CD14-positive monocyte (primary cell): ENCODE measurements at regions not wholly inside any gene's neighbourhood (a gene's known extent, or its start where the extent isn't known, plus 50 kb on each side); places are given as distances from the start of the nearest gene placed in this dataset.

ENCODE experiments used
- DNase-seq, 3 donors: peaks; one replicate each; pipeline ENCODE4 v3.0.0-alpha.2; 2011 to 2022
- H2AFZ ChIP-seq: 2 replicates; pipeline ENCODE4 v1.6.0; 2012; ENCODE audit warnings: mild to moderate bottlenecking, low read depth, low read length, inconsistent platforms; ENCODE audit not compliant: insufficient read depth, poor library complexity, severe bottlenecking
- H3K27ac ChIP-seq, 2 donors: 1 replicate in 1 of 2; 2 replicates in 1 of 2; pipeline ENCODE4 v1.5.1; 2012 to 2013; ENCODE audit warnings: low read length in 2 of 2, control low read depth in 1 of 2, inconsistent platforms in 1 of 2, low read depth in 1 of 2, mild to moderate bottlenecking in 1 of 2
- H3K27me3 ChIP-seq, 2 donors: one replicate each; pipeline versions ENCODE4 v1.6.0 to v1.6.1; 2011 to 2013; ENCODE audit warnings: low read length in 2 of 2; ENCODE audit not compliant: control insufficient read depth in 2 of 2, insufficient read depth in 2 of 2
- H3K36me3 ChIP-seq, 2 donors: replicated peaks in 1 of 2; 1 replicate in 1 of 2; 2 replicates in 1 of 2; pipeline versions ENCODE4 v1.5.1 to v1.6.1; 2012 to 2013; ENCODE audit warnings: low read length in 2 of 2, control low read depth in 1 of 2, inconsistent platforms in 1 of 2, mild to moderate bottlenecking in 1 of 2; ENCODE audit not compliant: insufficient read depth in 2 of 2, control insufficient read depth in 1 of 2
- H3K4me1 ChIP-seq, 2 donors: 1 replicate in 1 of 2; 2 replicates in 1 of 2; pipeline versions ENCODE4 v1.5.1 to v1.6.1; 2012 to 2013; ENCODE audit warnings: low read length in 2 of 2, control low read depth in 1 of 2, inconsistent platforms in 1 of 2, mild to moderate bottlenecking in 1 of 2, moderate library complexity in 1 of 2; ENCODE audit not compliant: insufficient read depth in 2 of 2, control insufficient read depth in 1 of 2
- H3K4me2 ChIP-seq: replicated peaks from 2 replicates; pipeline ENCODE3; 2012; ENCODE audit warnings: low read length, moderate library complexity, mild to moderate bottlenecking; ENCODE audit not compliant: poor library complexity, severe bottlenecking; ENCODE audit errors: extremely low read depth
- H3K4me3 ChIP-seq, 3 experiments: fragments of 200-600 bp in 1 of 3; sonication (generic) in 1 of 3; replicated peaks in 1 of 3; 1 replicate in 2 of 3; 2 replicates in 1 of 3; pipeline ENCODE4 v1.5.1; 2011 to 2013; ENCODE audit warnings: low read length in 3 of 3, mild to moderate bottlenecking in 3 of 3, control low read depth in 2 of 3, low read depth in 2 of 3, inconsistent platforms in 1 of 3, moderate library complexity in 1 of 3
- H3K79me2 ChIP-seq: 2 replicates; pipeline ENCODE4 v1.6.0; 2012; ENCODE audit warnings: mild to moderate bottlenecking, control low read depth, inconsistent platforms, low read length, moderate library complexity; ENCODE audit not compliant: insufficient read depth
- H3K9ac ChIP-seq: 2 replicates; pipeline ENCODE4 v1.6.0; 2017; ENCODE audit warnings: low read length, mild to moderate bottlenecking; ENCODE audit not compliant: insufficient read depth, poor library complexity, severe bottlenecking
- H3K9me3 ChIP-seq, 2 donors: replicated peaks in 1 of 2; 1 replicate in 1 of 2; 2 replicates in 1 of 2; pipeline versions ENCODE4 v1.5.1 to v1.6.1; 2012 to 2013; ENCODE audit warnings: low read length in 2 of 2, control low read depth in 1 of 2; ENCODE audit not compliant: control insufficient read depth in 1 of 2, insufficient read depth in 1 of 2
- H4K20me1 ChIP-seq: 2 replicates; pipeline ENCODE4 v1.6.0; 2012; ENCODE audit warnings: mild to moderate bottlenecking, low read length, control low read depth, moderate library complexity; ENCODE audit not compliant: insufficient read depth
- H3K27ac Mint-ChIP-seq, 7 donors: one replicate each; pipeline ENCODE4 v1.8.0; 2020; ENCODE audit warnings: mild to moderate bottlenecking in 7 of 7, mixed read lengths in 7 of 7, moderate library complexity in 6 of 7, inconsistent platforms in 2 of 7
- H3K27me3 Mint-ChIP-seq, 3 donors: one replicate each; pipeline ENCODE4 v1.8.0; 2021 to 2022; ENCODE audit warnings: low read depth in 3 of 3, mild to moderate bottlenecking in 3 of 3, mixed read lengths in 3 of 3, moderate library complexity in 3 of 3, inconsistent platforms in 1 of 3
- H3K36me3 Mint-ChIP-seq, 2 donors: one replicate each; pipeline ENCODE4 v1.8.0; 2020; ENCODE audit warnings: mixed read lengths in 2 of 2, inconsistent platforms in 1 of 2, mild to moderate bottlenecking in 1 of 2
- H3K4me1 Mint-ChIP-seq: one replicate; pipeline ENCODE4 v1.8.0; 2020; ENCODE audit warnings: mild to moderate bottlenecking, mixed read lengths
- H3K4me3 Mint-ChIP-seq, 2 donors: one replicate each; pipeline ENCODE4 v1.8.0; 2020; ENCODE audit warnings: mild to moderate bottlenecking in 2 of 2, mixed read lengths in 2 of 2, moderate library complexity in 1 of 2
- H3K9me3 Mint-ChIP-seq, 7 donors: one replicate each; pipeline ENCODE4 v1.8.0; 2020 to 2022; ENCODE audit warnings: mixed read lengths in 7 of 7, mild to moderate bottlenecking in 6 of 7, moderate library complexity in 6 of 7, inconsistent platforms in 2 of 7
- WGBS: methylation state at CpG from one replicate; pipeline ENCODE4 v1.1.5; 2013; ENCODE audit warnings: missing lambda C conversion rate; ENCODE audit not compliant: insufficient coverage; 5-methylcytosine and 5-hydroxymethylcytosine counted together
- intact Hi-C, 2 donors: fragments of 100-400 bp; cut with micrococcal nuclease; formaldehyde crosslinking; loops; one replicate each; pipeline versions ENCODE4 v1.15.0 to v1.15.1; 2023
- TF ChIP-seq, protein P1 (sequence below): fragments of 200-600 bp; IDR thresholded peaks from one replicate; pipeline ENCODE4 v1.8.0; 2022; ENCODE audit warnings: antibody characterized with exemption, mild to moderate bottlenecking

DNA sequence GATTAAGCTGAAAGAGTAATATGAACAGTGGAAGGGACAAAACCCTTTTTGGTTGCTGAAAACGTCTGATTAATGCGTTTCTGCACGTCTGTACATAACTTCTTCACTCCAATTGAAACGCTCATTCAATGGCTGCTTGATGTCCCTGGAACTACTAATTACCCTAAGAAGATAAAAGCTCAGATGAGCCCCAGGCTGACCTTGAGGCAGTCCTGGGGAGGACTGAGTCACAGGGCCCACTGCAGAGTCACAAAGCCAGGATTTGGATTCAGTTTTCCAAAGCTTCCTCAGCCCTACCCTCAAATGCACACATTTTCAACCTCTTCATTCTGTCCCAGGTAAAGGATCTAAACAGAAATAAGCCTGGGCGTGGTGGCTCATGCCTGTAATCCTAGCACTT lies 75.0 kb upstream of the FLT1 start:
- H3K36me3 ChIP-seq: no peaks in the 10 kb centered on the region
- H2AFZ ChIP-seq: peak overlapping the region; percentile 30
- Mint-ChIP-seq H3K36me3 (no peaks in the 10 kb centered on the region), H3K27ac (peak overlapping the region; percentile 35 to 91 (median 73)), H3K4me3 (peak overlapping the region; percentile 51 to 62), H3K9me3 (peaks cover 0 to 6% (median 1%) of the 10 kb centered on the region in 7 donors), H3K27me3 (peaks cover 2 to 9% (median 5%) of the 10 kb centered on the region in 3 donors), H3K4me1 (peaks cover 49% of the 10 kb centered on the region)
- no peaks in the 10 kb centered on the region for H3K9me3 ChIP-seq
- WGBS: 94% methylated on average over 2 of the region's 5 CpGs
- H3K4me1 ChIP-seq: peaks cover 37 to 41% of the 10 kb centered on the region in 2 donors
- no peak overlapping the region for H3K4me3 ChIP-seq
- H4K20me1 ChIP-seq: no peaks in the 10 kb centered on the region
- H3K27ac ChIP-seq: no peak overlapping the region
- TF ChIP-seq, protein P1, sequence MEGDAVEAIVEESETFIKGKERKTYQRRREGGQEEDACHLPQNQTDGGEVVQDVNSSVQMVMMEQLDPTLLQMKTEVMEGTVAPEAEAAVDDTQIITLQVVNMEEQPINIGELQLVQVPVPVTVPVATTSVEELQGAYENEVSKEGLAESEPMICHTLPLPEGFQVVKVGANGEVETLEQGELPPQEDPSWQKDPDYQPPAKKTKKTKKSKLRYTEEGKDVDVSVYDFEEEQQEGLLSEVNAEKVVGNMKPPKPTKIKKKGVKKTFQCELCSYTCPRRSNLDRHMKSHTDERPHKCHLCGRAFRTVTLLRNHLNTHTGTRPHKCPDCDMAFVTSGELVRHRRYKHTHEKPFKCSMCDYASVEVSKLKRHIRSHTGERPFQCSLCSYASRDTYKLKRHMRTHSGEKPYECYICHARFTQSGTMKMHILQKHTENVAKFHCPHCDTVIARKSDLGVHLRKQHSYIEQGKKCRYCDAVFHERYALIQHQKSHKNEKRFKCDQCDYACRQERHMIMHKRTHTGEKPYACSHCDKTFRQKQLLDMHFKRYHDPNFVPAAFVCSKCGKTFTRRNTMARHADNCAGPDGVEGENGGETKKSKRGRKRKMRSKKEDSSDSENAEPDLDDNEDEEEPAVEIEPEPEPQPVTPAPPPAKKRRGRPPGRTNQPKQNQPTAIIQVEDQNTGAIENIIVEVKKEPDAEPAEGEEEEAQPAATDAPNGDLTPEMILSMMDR: no peak
- H3K79me2 ChIP-seq: no peaks in the 10 kb centered on the region
- no peaks in the 10 kb centered on the region for H3K27me3 ChIP-seq
- intact Hi-C loops: loop anchor here (5.0 to 10.0 kb wide), 2 partner anchors 43 to 95 kb away; no protein-coding TSS in a partner anchor
- H3K9ac ChIP-seq: no peak overlapping the region
- no peak overlapping the region for H3K4me2 ChIP-seq
- peak in 1 of 3 donors; percentile 30 for DNase-seq

DNA sequence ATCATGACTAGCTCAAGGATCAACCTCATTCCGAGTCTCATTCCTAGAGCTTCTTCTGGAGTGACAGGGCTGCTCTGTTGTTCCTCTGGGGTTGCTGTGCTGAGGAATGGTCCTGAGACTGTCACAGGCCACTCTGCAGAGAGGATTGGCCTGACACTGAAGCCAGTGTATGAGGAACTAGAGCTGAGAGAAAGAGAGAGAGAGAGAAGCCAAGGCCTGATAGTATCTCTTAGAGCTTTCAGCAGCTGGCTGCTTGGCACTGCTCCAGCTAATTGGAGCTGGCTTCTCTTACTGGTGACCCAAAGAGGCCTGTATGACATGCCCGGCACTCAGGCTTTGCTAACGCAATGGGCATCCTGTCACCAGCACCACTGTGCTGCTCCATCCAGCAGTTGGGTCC lies 73.4 kb upstream of the FLT1 start:
- Histone ChIP-seq H3K27me3 (no peaks in the 10 kb centered on the region), H3K4me3 (no peak overlapping the region), H2AFZ (no peak overlapping the region), H3K27ac (no peak overlapping the region), H3K4me2 (no peak overlapping the region), H3K4me1 (peaks cover 21 to 25% of the 10 kb centered on the region in 2 donors), H3K9ac (no peak overlapping the region), H3K9me3 (no peaks in the 10 kb centered on the region), H3K36me3 (no peaks in the 10 kb centered on the region), H4K20me1 (no peaks in the 10 kb centered on the region), H3K79me2 (no peaks in the 10 kb centered on the region)
- DNase-seq: peak in 1 of 3 donors; percentile 17
- TF ChIP-seq, protein P1: no peak
- Mint-ChIP-seq H3K4me1 (peaks cover 39% of the 10 kb centered on the region), H3K4me3 (no peak overlapping the region), H3K9me3 (peaks cover 0 to 1% (median 0%) of the 10 kb centered on the region in 7 donors), H3K27me3 (peaks cover 2 to 7% (median 5%) of the 10 kb centered on the region in 3 donors), H3K36me3 (no peaks in the 10 kb centered on the region), H3K27ac (peak overlapping the region in 3 of 7 donors; percentile 38 to 65 (median 43))
- intact Hi-C loops: no loop called here
- 12% methylated on average over 2 of the region's 3 CpGs for WGBS
